GM12874 (cell line): ENCODE measurements at regions not wholly inside any gene's neighbourhood (a gene's known extent, or its start where the extent isn't known, plus 50 kb on each side); places are given as distances from the start of the nearest gene placed in this dataset.

Experiments
- TF ChIP-seq, protein P1 (sequence below): IDR thresholded peaks from 2 replicates; pipeline ENCODE4 v1.5.1; 2011; ENCODE audit warnings: low read depth, mild to moderate bottlenecking, control low read depth, low read length, moderate library complexity; ENCODE audit not compliant: insufficient read depth

- TF ChIP-seq, protein P1, sequence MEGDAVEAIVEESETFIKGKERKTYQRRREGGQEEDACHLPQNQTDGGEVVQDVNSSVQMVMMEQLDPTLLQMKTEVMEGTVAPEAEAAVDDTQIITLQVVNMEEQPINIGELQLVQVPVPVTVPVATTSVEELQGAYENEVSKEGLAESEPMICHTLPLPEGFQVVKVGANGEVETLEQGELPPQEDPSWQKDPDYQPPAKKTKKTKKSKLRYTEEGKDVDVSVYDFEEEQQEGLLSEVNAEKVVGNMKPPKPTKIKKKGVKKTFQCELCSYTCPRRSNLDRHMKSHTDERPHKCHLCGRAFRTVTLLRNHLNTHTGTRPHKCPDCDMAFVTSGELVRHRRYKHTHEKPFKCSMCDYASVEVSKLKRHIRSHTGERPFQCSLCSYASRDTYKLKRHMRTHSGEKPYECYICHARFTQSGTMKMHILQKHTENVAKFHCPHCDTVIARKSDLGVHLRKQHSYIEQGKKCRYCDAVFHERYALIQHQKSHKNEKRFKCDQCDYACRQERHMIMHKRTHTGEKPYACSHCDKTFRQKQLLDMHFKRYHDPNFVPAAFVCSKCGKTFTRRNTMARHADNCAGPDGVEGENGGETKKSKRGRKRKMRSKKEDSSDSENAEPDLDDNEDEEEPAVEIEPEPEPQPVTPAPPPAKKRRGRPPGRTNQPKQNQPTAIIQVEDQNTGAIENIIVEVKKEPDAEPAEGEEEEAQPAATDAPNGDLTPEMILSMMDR, result no peak
Observed at GRCh38 chr5:174175716-174176268, 130.3 kb downstream of the NSG2 start.

DNA sequence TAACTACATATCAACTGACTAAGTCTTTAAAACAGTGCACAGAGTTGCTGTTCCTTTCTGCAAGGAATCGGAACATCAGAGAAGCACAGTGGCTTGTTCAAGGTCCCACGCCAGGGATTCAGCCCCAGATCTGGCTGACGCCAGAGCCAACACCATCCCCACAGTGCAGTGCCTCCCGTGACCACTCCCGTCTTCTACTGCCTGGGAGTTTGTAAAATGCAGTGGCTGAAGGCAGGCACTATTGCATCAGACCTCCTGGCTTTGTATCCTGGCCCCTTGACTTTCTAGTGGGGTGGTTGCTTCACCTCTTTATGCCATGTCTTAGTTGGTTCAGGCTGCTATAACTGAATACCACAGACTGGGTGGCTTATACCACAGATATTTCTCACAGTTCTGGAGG lies 131.0 kb downstream of the NSG2 start:
- TF ChIP-seq, protein P1, result no peak

DNA sequence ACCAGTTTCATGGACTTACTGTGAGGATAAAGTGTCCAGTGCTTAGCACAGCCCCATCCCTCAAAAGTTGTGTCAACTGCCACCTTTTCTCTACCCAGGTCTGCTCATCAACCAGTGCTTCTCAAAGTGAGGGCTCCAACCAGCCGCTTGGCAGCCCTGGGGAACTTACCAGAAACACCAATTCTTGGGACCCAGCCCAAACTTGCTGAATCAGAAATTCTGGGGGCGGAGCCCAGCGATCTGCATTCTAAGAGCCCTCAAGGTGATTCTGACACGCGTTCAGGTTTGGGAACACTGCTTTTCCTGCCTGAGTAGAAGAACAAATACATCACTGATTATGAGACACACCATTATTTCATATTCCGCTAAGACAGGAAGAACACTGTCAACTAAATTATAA lies 132.0 kb downstream of the NSG2 start:
- TF ChIP-seq, protein P1, result no peak

- TF ChIP-seq, protein P1, result no peak
Observed at GRCh38 chr5:174177976-174178605, 132.6 kb downstream of the NSG2 start.

DNA sequence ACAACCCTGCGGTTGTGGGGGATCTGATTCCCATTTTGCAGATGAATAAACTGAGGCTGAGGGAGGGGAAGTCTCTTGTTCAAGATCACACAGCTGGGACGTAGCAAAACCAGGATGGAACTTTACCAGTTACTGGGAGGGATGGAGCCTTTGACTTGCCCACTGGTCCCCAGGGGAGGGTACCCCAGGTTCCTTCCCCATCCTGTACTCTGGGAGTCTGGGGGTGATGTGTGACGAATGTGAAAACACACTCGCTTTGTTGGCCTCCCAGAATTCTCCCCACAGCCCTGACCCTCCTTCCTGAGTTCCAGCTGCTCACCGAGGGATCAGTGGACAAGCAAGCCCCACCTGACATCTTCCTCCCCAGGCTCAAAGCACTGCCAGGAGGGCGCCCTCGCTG lies 135.1 kb downstream of the NSG2 start:
- TF ChIP-seq, protein P1, result no peak

GRCh38 chr5:174182111-174182510 lies 136.6 kb downstream of the NSG2 start:
- TF ChIP-seq, protein P1, result no peak

- TF ChIP-seq, protein P1, result no peak
Observed at GRCh38 chr5:174183701-174184100, 138.2 kb downstream of the NSG2 start.

DNA sequence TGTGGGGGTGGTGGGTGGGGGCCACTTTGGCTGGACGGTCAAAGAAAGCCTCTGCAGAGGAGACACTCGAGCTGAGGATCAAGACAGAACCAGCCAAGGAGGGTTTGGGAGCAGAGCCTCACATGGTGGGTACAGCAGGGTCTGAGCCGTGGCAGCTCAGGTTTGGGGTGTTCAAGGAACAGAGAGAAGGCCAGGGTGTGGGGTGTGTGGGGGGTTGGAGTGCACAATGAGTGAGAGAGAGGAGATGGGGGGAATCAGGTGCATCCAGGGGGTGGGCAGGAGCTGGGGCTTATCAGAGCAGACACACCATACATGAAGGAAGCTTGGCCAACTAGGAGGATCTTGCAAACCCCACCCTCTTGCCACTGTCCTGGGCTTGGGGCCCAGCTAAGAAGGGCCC lies 140.0 kb downstream of the NSG2 start:
- TF ChIP-seq, protein P1, result no peak
